WTC11 (cell line): ENCODE measurements at regions not wholly inside any gene's neighbourhood (a gene's known extent, or its start where the extent isn't known, plus 50 kb on each side); places are given as distances from the start of the nearest gene placed in this dataset.

Source experiments
- ATAC-seq: fragments of 200-7000 bp; cut with Tn5 transposase; 2 replicates; pipeline ENCODE4 v1.10.0; 2021; ENCODE audit warnings: mild to moderate bottlenecking, moderate library complexity
- CTCF ChIA-PET: fragments of 300-600 bp; sonication (Branson Sonifier 250); formaldehyde crosslinking; loops from one replicate; lab custom pipeline; 2021; ENCODE audit warnings: antibody characterized with exemption; lab: Charles Lee
- POLR2A ChIA-PET: fragments of 350-600 bp; sonication (Branson Sonifier 250); formaldehyde crosslinking; loops from one replicate; lab custom pipeline; 2021; ENCODE audit warnings: antibody characterized with exemption; lab: Charles Lee
- DNase-seq: peaks from one replicate; pipeline ENCODE4 v3.0.0; 2021; ENCODE audit warnings: low spot score
- H3K27ac Mint-ChIP-seq: 2 replicates; pipeline ENCODE4 v1.8.0; 2021; ENCODE audit warnings: mixed read lengths
- H3K27me3 Mint-ChIP-seq: 2 replicates; pipeline ENCODE4 v1.8.0; 2021; ENCODE audit warnings: low read depth, mild to moderate bottlenecking, moderate library complexity, mixed read lengths
- H3K36me3 Mint-ChIP-seq: 2 replicates; pipeline ENCODE4 v1.8.0; 2021; ENCODE audit warnings: mixed read lengths
- H3K4me1 Mint-ChIP-seq: 2 replicates; pipeline ENCODE4 v1.8.0; 2022; ENCODE audit warnings: mixed read lengths
- H3K4me3 Mint-ChIP-seq: 2 replicates; pipeline ENCODE4 v1.8.0; 2021; ENCODE audit warnings: mild to moderate bottlenecking, moderate library complexity, mixed read lengths
- H3K9me3 Mint-ChIP-seq: 2 replicates; pipeline ENCODE4 v1.8.0; 2021; ENCODE audit warnings: mixed read lengths
- ARID4B ChIP-seq: sonication (generic); formaldehyde crosslinking; IDR thresholded peaks from 2 replicates; pipeline ENCODE4 v1.8.0; 2023; ENCODE audit warnings: missing genetic modification reagents, mild to moderate bottlenecking, borderline replicate concordance
- ATF2 ChIP-seq: sonication (generic); formaldehyde crosslinking; IDR thresholded peaks from 2 replicates; pipeline ENCODE4 v1.8.1; 2022; ENCODE audit warnings: low read depth, missing genetic modification reagents, borderline replicate concordance
- ATF3 ChIP-seq: sonication (generic); formaldehyde crosslinking; conservative IDR thresholded peaks from 2 replicates; pipeline ENCODE4 v1.8.1; 2022; ENCODE audit warnings: mild to moderate bottlenecking, missing genetic modification reagents
- CTCF ChIP-seq: fragments of 200-600 bp; IDR thresholded peaks from 2 replicates; pipeline ENCODE4 v1.8.0; 2022; ENCODE audit warnings: antibody characterized with exemption
- ERG ChIP-seq: fragments of 250-450 bp; sonication (Bioruptor Pico); IDR thresholded peaks from 2 replicates; pipeline ENCODE4 v1.8.0; 2021; ENCODE audit warnings: mild to moderate bottlenecking
- MLX ChIP-seq: sonication (generic); formaldehyde crosslinking; IDR thresholded peaks from 2 replicates; pipeline ENCODE4 v1.8.1; 2023; ENCODE audit warnings: mild to moderate bottlenecking, missing genetic modification reagents, moderate library complexity
- MYBL2 ChIP-seq: sonication (generic); formaldehyde crosslinking; IDR thresholded peaks from 2 replicates; pipeline ENCODE4 v1.8.1; 2023; ENCODE audit warnings: mild to moderate bottlenecking, moderate library complexity, missing genetic modification reagents
- PRRX2 ChIP-seq: fragments of 250-450 bp; sonication (Bioruptor Pico); IDR thresholded peaks from 2 replicates; pipeline ENCODE4 v1.8.0; 2021; ENCODE audit warnings: mild to moderate bottlenecking
- SMAD4 ChIP-seq: sonication (generic); formaldehyde crosslinking; IDR thresholded peaks from 2 replicates; pipeline ENCODE4 v1.8.0; 2022; ENCODE audit warnings: mild to moderate bottlenecking, missing genetic modification reagents
- TEAD1 ChIP-seq: sonication (generic); formaldehyde crosslinking; IDR thresholded peaks from 2 replicates; pipeline ENCODE4 v1.8.0; 2022; ENCODE audit warnings: mild to moderate bottlenecking, missing genetic modification reagents
- ZNF232 ChIP-seq: sonication (generic); formaldehyde crosslinking; IDR thresholded peaks from 2 replicates; pipeline ENCODE4 v1.8.0; 2022; ENCODE audit warnings: mild to moderate bottlenecking, missing genetic modification reagents
- ZNF263 ChIP-seq: sonication (generic); formaldehyde crosslinking; IDR thresholded peaks from 2 replicates; pipeline ENCODE4 v1.8.1; 2022; ENCODE audit warnings: low read depth, mild to moderate bottlenecking, moderate library complexity, missing genetic modification reagents
- ZNF317 ChIP-seq: sonication (generic); formaldehyde crosslinking; IDR thresholded peaks from 2 replicates; pipeline ENCODE4 v1.8.1; 2023; ENCODE audit warnings: low read depth, mild to moderate bottlenecking, moderate library complexity, missing genetic modification reagents, borderline replicate concordance
- ZNF425 ChIP-seq: fragments of 250-450 bp; sonication (Bioruptor Pico); conservative IDR thresholded peaks from 2 replicates; pipeline ENCODE4 v1.9.0; 2021; ENCODE audit warnings: mild to moderate bottlenecking
- ZNF512 ChIP-seq: sonication (generic); formaldehyde crosslinking; IDR thresholded peaks from 2 replicates; pipeline ENCODE4 v1.8.1; 2022; ENCODE audit warnings: missing genetic modification reagents, borderline replicate concordance
- ZNF532 ChIP-seq: fragments of 250-450 bp; sonication (Bioruptor Pico); IDR thresholded peaks from 2 replicates; pipeline ENCODE4 v1.9.0; 2021; ENCODE audit warnings: mild to moderate bottlenecking, borderline replicate concordance

- TF ChIP-seq ARID4B (CRISPR knock-in tag) (no peak), MYBL2 (no peak)
Measured at GRCh38 chrX:39762266-39762841, 335.4 kb downstream of the BCOR start (continued).

GRCh38 chrX:39764441-39764914 is 333.3 kb downstream of the BCOR start:
- Mint-ChIP-seq H3K4me1 (peaks cover 40% of the 10 kb centered on the region), H3K9me3 (no peaks in the 10 kb centered on the region), H3K36me3 (no peaks in the 10 kb centered on the region), H3K4me3 (no peak overlapping the region), H3K27me3 (no peaks in the 10 kb centered on the region; the same call in 1 of the 2 replicates), H3K27ac (no peak overlapping the region)
- ChIA-PET POLR2A (interaction anchor here (1.1 kb wide), 1 partner anchor 49 kb away, joined by 3 read pairs; no protein-coding TSS in a partner anchor), CTCF (interaction anchor here (1.5 kb wide), 1 partner anchor 33 kb away, joined by 8 read pairs; no protein-coding TSS in a partner anchor)
- no peak for ATAC-seq
- DNase-seq: no peak
- TF ChIP-seq ATF2 (CRISPR knock-in tag): no peak
- TF ChIP-seq ZNF512: no peak
- no peak for TF ChIP-seq ZNF317 (CRISPR knock-in tag)
- no peak for TF ChIP-seq SMAD4 (CRISPR knock-in tag)
- no peak for TF ChIP-seq CTCF
- no peak for TF ChIP-seq ZNF232 (CRISPR knock-in tag)
- no peak for TF ChIP-seq ZNF532 (CRISPR knock-in tag)
- TF ChIP-seq TEAD1 (CRISPR knock-in tag): no peak
- no peak for TF ChIP-seq ZNF263 (CRISPR knock-in tag)
- TF ChIP-seq PRRX2 (CRISPR knock-in tag): no peak
- no peak for TF ChIP-seq ATF3 (CRISPR knock-in tag)
- no peak for TF ChIP-seq ZNF425
- TF ChIP-seq MLX (CRISPR knock-in tag): no peak
- no peak for TF ChIP-seq ERG
